GM12878 (cell line): ENCODE measurements at regions not wholly inside any gene's neighbourhood (a gene's known extent, or its start where the extent isn't known, plus 50 kb on each side); places are given as distances from the start of the nearest gene placed in this dataset.
A peak's percentile ranks its signal among the peaks of the same experiment; 100 is the strongest.

Experiments used
- ATAC-seq: fragments of 200-7000 bp; cut with Tn5 transposase; 3 replicates; pipeline ENCODE4 v1.9.1; 2020; ENCODE audit warnings: mild to moderate bottlenecking, moderate library complexity
- BruUV-seq: library from RNA; stranded (reverse); fragments of 400-500 nt; replicated peaks from 2 replicates; lab custom pipeline; 2021; lab: Mats Ljungman, UMichigan
- CTCF ChIA-PET: fragments of 300-600 bp; sonication (Branson Sonifier 250); formaldehyde crosslinking; extraction: SDS; loops from one replicate; lab custom pipeline; 2021; ENCODE audit warnings: inconsistent platforms; lab: Yijun Ruan, JAX
- POLR2A ChIA-PET: fragments of 350-600 bp; formaldehyde crosslinking; extraction: SDS; loops from one replicate; lab custom pipeline; 2021; ENCODE audit warnings: inconsistent platforms; lab: Charles Lee
- RAD21 ChIA-PET: fragments of 300-600 bp; sonication (Branson Sonifier 250); formaldehyde crosslinking; loops from one replicate; lab custom pipeline; 2023; ENCODE audit warnings: antibody characterized with exemption; ENCODE audit not compliant: unreplicated experiment; lab: Charles Lee
- SMC1A ChIA-PET: fragments of 300-600 bp; sonication (Branson Sonifier 250); formaldehyde crosslinking; loops from one replicate; lab custom pipeline; 2023; ENCODE audit not compliant: unreplicated experiment, uncharacterized antibody; lab: Charles Lee
- DNase-seq: peaks from one replicate; pipeline ENCODE4 v3.0.0-alpha.2; 2011; ENCODE audit warnings: low read depth, low spot score
- FAIRE-seq: peaks from 3 replicates; lab custom pipeline; 2011; peaks lifted over from hg19 to GRCh38; lab: Jason Lieb, UNC
- H2AFZ ChIP-seq: 2 replicates; pipeline ENCODE4 v1.6.0; 2011; ENCODE audit warnings: low read depth, low read length, control low read depth; ENCODE audit not compliant: control insufficient read depth
- H3K27ac ChIP-seq: 2 replicates; pipeline ENCODE4 v1.5.1; 2011; ENCODE audit warnings: control low read depth; ENCODE audit not compliant: control insufficient read depth, insufficient read depth
- H3K27me3 ChIP-seq, 2 experiments: replicated peaks in 1 of 2; 2 replicates each; pipeline versions ENCODE4 v1.6.0 to v1.6.1; 2011; ENCODE audit warnings: low read length in 1 of 2; ENCODE audit not compliant: control insufficient read depth in 2 of 2, insufficient read depth in 2 of 2
- H3K36me3 ChIP-seq, 2 experiments: 2 replicates each; pipeline ENCODE4 v1.5.1; 2011; ENCODE audit warnings: low read length in 1 of 2; ENCODE audit not compliant: control insufficient read depth in 2 of 2, insufficient read depth in 2 of 2
- H3K4me1 ChIP-seq: 2 replicates; pipeline ENCODE4 v1.6.1; 2011; ENCODE audit warnings: mild to moderate bottlenecking, low read length, moderate library complexity, mixed read lengths; ENCODE audit not compliant: control insufficient read depth, insufficient read depth
- H3K4me2 ChIP-seq: 2 replicates; pipeline ENCODE4 v1.6.0; 2011; ENCODE audit warnings: control low read depth; ENCODE audit not compliant: control insufficient read depth, insufficient read depth
- H3K4me3 ChIP-seq: fragments of 200-600 bp; sonication (generic); 2 replicates; pipeline ENCODE4 v1.5.1; 2016
- H3K79me2 ChIP-seq: 2 replicates; pipeline ENCODE4 v1.6.0; 2011; ENCODE audit warnings: low read length; ENCODE audit not compliant: control insufficient read depth, insufficient read depth
- H3K9ac ChIP-seq: 2 replicates; pipeline ENCODE4 v1.8.0; 2011; ENCODE audit warnings: low read length, control low read depth, mixed read lengths; ENCODE audit not compliant: control insufficient read depth, insufficient read depth
- H3K9me3 ChIP-seq: replicated peaks from 3 replicates; pipeline ENCODE4 v1.5.1; 2011; ENCODE audit warnings: mild to moderate bottlenecking, low read length; ENCODE audit not compliant: control insufficient read depth, insufficient read depth
- H4K20me1 ChIP-seq: 2 replicates; pipeline ENCODE4 v1.6.0; 2011; ENCODE audit not compliant: control insufficient read depth, insufficient read depth
- BCL11A ChIP-seq: IDR thresholded peaks from 2 replicates; pipeline ENCODE4 v1.6.1; 2011; ENCODE audit warnings: low read depth, low read length
- BHLHE40 ChIP-seq, 2 experiments: fragments of 450-650 bp in 1 of 2; IDR thresholded peaks; 2 replicates each; pipeline ENCODE4 v1.6.1; 2011 to 2017; ENCODE audit warnings: low read depth in 2 of 2, borderline replicate concordance in 1 of 2, improper control_type of control experiment in 1 of 2, low read length in 1 of 2, mild to moderate bottlenecking in 1 of 2
- BMI1 ChIP-seq: fragments of 450-650 bp; IDR thresholded peaks from 2 replicates; pipeline ENCODE4 v1.6.1; 2016; ENCODE audit warnings: mild to moderate bottlenecking, moderate library complexity, borderline replicate concordance
- CBX3 ChIP-seq: fragments of 200-600 bp; sonication (generic); IDR thresholded peaks from 2 replicates; pipeline ENCODE4 v1.6.1; 2016; ENCODE audit warnings: low read depth, borderline replicate concordance
- CTCF ChIP-seq, 3 experiments: IDR thresholded peaks in 2 of 3; conservative IDR thresholded peaks in 1 of 3; 2 replicates each; pipeline ENCODE4 v1.5.1; 2011; ENCODE audit warnings: low read depth in 3 of 3, low read length in 3 of 3, mild to moderate bottlenecking in 3 of 3, control low read depth in 2 of 3, moderate library complexity in 2 of 3, inconsistent platforms in 1 of 3, mixed read lengths in 1 of 3; ENCODE audit not compliant: control insufficient read depth in 2 of 3, insufficient read depth in 1 of 3; ENCODE audit errors: extremely low read depth in 1 of 3
- ETV6 ChIP-seq, 2 experiments: fragments of 450-650 bp in 1 of 2; IDR thresholded peaks in 1 of 2; conservative IDR thresholded peaks in 1 of 2; 2 replicates each; pipeline ENCODE4 v1.6.1; 2014; ENCODE audit warnings: antibody characterized with exemption in 1 of 2, borderline replicate concordance in 1 of 2, low read depth in 1 of 2, mild to moderate bottlenecking in 1 of 2, moderate library complexity in 1 of 2
- IKZF1 ChIP-seq: fragments of 450-650 bp; conservative IDR thresholded peaks from 2 replicates; pipeline ENCODE4 v1.6.1; 2017; ENCODE audit warnings: antibody characterized with exemption, mild to moderate bottlenecking
- MXI1 ChIP-seq: fragments of 150-350 bp; IDR thresholded peaks from 2 replicates; pipeline ENCODE4 v1.6.1; 2011; ENCODE audit warnings: low read depth, mild to moderate bottlenecking, inconsistent platforms, low read length, improper control_type of control experiment
- NBN ChIP-seq: fragments of 450-650 bp; IDR thresholded peaks from 2 replicates; pipeline ENCODE4 v1.6.1; 2016
- NFYA ChIP-seq: IDR thresholded peaks from 2 replicates; pipeline ENCODE4 v1.6.1; 2011; ENCODE audit warnings: low read depth, mild to moderate bottlenecking, low read length, improper control_type of control experiment, borderline replicate concordance
- NR2F1 ChIP-seq: fragments of 450-650 bp; conservative IDR thresholded peaks from 2 replicates; pipeline ENCODE4 v1.6.1; 2017; ENCODE audit warnings: mild to moderate bottlenecking
- PAX8 ChIP-seq: fragments of 450-650 bp; IDR thresholded peaks from 2 replicates; pipeline ENCODE4 v1.6.1; 2017; ENCODE audit warnings: mild to moderate bottlenecking, moderate library complexity
- POLR2AphosphoS5 ChIP-seq: IDR thresholded peaks from 2 replicates; pipeline ENCODE4 v1.6.1; 2011; ENCODE audit warnings: mild to moderate bottlenecking, low read length, inconsistent platforms
- RBBP5 ChIP-seq: fragments of 200-600 bp; sonication (generic); conservative IDR thresholded peaks from 2 replicates; pipeline ENCODE4 v1.6.1; 2016
- SMAD5 ChIP-seq: IDR thresholded peaks from 2 replicates; pipeline ENCODE4 v1.6.1; 2016; ENCODE audit warnings: antibody characterized with exemption, low read depth
- SP1 ChIP-seq: IDR thresholded peaks from one replicate; pipeline ENCODE4 v1.6.1; 2011; ENCODE audit warnings: low read depth, low read length
- SUPT20H ChIP-seq: IDR thresholded peaks from 2 replicates; pipeline ENCODE4 v1.6.1; 2011; ENCODE audit warnings: low read depth, mild to moderate bottlenecking, low read length, moderate library complexity, borderline replicate concordance; ENCODE audit not compliant: control insufficient read depth
- SUZ12 ChIP-seq: fragments of 200-600 bp; sonication (generic); IDR thresholded peaks from one replicate; pipeline ENCODE4 v1.6.1; 2018; ENCODE audit warnings: antibody characterized with exemption, mild to moderate bottlenecking; ENCODE audit not compliant: unreplicated experiment
- TCF12 ChIP-seq: IDR thresholded peaks from 2 replicates; pipeline ENCODE4 v1.6.1; 2011; ENCODE audit warnings: low read depth, mild to moderate bottlenecking, low read length
- ZNF207 ChIP-seq: fragments of 450-650 bp; IDR thresholded peaks from 2 replicates; pipeline ENCODE4 v1.6.1; 2014; ENCODE audit warnings: antibody characterized with exemption, mild to moderate bottlenecking, borderline replicate concordance
- ZNF217 ChIP-seq: fragments of 450-650 bp; IDR thresholded peaks from 2 replicates; pipeline ENCODE4 v1.6.1; 2017; ENCODE audit warnings: antibody characterized with exemption, mild to moderate bottlenecking
- ZNF24 ChIP-seq: fragments of 450-650 bp; IDR thresholded peaks from 2 replicates; pipeline ENCODE4 v1.6.1; 2017; ENCODE audit warnings: antibody characterized with exemption, mild to moderate bottlenecking
- WGBS: methylation state at CpG from one replicate; pipeline ENCODE4 v1.1.6; 2016; ENCODE audit warnings: low lambda C conversion rate; ENCODE audit not compliant: insufficient replicate concordance, insufficient coverage; ENCODE audit errors: missing lambda C conversion rate; 5-methylcytosine and 5-hydroxymethylcytosine counted together
- in situ Hi-C: fragments of 300-500 bp; cut with MboI; formaldehyde crosslinking; loops from 9 replicates; pipeline ENCODE4 v1.14.3; 2018; ENCODE audit warnings: mixed read lengths
- intact Hi-C: fragments of 100-400 bp; cut with micrococcal nuclease; formaldehyde crosslinking; loops from one replicate; pipeline ENCODE4 v1.14.2; 2022; ENCODE audit not compliant: unreplicated experiment

DNA sequence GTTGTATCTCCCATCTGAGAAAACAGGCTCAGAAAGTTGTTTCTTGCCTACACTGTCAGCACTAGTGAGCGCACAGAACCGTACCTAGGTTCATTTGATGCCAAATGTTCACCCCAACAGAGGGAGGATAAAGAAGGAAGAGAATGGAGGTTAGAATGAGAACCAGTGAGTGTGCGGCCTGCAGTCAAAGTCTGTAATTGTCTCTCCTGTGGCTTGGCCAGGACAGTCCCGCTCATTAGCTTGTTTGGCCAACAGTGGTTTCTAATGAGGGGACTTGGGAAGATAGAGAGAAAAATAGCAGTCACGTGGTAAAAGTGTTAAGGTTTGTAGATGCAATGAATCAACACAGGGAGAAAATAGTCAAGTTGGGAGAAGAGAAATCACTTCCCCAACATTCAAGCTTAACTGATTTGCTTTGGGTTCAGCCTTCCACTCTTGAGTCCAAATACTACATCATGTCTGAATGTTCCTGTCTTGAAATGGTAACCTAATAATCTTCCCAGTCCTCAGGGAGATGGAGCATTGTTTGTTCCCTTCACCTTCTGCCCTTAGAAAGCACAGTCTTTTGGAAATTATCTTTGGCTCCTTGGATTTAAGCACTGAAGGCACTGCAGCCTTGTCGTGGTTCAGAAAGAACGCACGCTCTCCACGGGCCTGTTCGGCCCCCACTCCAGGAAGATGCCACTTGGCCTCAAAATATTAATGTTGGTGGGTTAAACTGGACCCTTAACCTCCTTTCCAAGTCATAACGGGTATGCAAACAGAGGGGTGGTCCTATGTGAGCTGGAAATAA lies 360.4 kb upstream of the ZNF32 start:
- DNase-seq (peak; percentile 36), ATAC-seq (peak; percentile 16; the same call in 2 of the 3 replicates), FAIRE-seq (no peak)
- Histone ChIP-seq H4K20me1 (no peaks in the 10 kb centered on the region), H3K27me3 (no peaks in the 10 kb centered on the region), H2AFZ (peak overlapping the region; percentile 35), H3K9ac (no peak overlapping the region), H3K36me3 (no peaks in the 10 kb centered on the region), H3K27ac (peak overlapping the region; percentile 41), H3K4me1 (peaks cover 31% of the 10 kb centered on the region), H3K9me3 (no peaks in the 10 kb centered on the region; the same call in 2 of the 3 replicates), H3K79me2 (no peaks in the 10 kb centered on the region), H3K4me2 (peak overlapping the region; percentile 4; the same call in 1 of the 2 replicates), H3K4me3 (no peak overlapping the region)
- WGBS = 49% methylated on average over 11 of the region's 11 CpGs
- intact Hi-C loops = loop anchor here (10.0 kb wide), 1 partner anchor 296 kb away; no protein-coding TSS in a partner anchor
- ChIA-PET SMC1A (interaction anchor here (0.6 to 5.9 kb wide), 10 partner anchors 9 to 118 kb away, joined by 3 to 77 read pairs (median 4); no protein-coding TSS in a partner anchor), RAD21 (interaction anchor here (1.0 to 5.3 kb wide), 9 partner anchors 11 to 328 kb away, joined by 3 to 61 read pairs (median 4); no protein-coding TSS in a partner anchor), POLR2A (interaction anchor here (0.6 to 1.7 kb wide), 5 partner anchors 8 to 241 kb away, joined by 3 to 5 read pairs (median 3); no protein-coding TSS in a partner anchor), CTCF (interaction anchor here (0.9 to 4.5 kb wide), 4 partner anchors 10 to 319 kb away, joined by 3 to 22 read pairs (median 4); no protein-coding TSS in a partner anchor)
- no TSS peak for BruUV-seq
- in situ Hi-C loops = loop anchor here (25.0 kb wide), 1 partner anchor 597 kb away; the partner anchor contains the start of gene HNRNPF
- TF ChIP-seq NR2F1 = peak; percentile 7
- TF ChIP-seq SUPT20H = no peak
- 0 out of 2 replicates have a peak, but pooled peaks have one; percentile 19 for TF ChIP-seq NBN
- TF ChIP-seq IKZF1 = peak; percentile 55
- no peak for TF ChIP-seq SP1
- no peak for TF ChIP-seq ETV6 (conservative IDR thresholded peaks at IDR 0.05 in 1 of 2, IDR thresholded peaks at IDR 0.05 in 1 of 2; ENCODE audit: borderline replicate concordance in 1 of 2, low read depth in 1 of 2)
- TF ChIP-seq CBX3 = no peak
- 0 out of 4 replicates have a peak, but pooled peaks of 1 of the 2 experiments have one; percentile 11 for TF ChIP-seq BHLHE40 (IDR thresholded peaks at IDR 0.05; ENCODE audit: borderline replicate concordance in 1 of 2, low read depth in 2 of 2, low read length in 1 of 2)
- TF ChIP-seq SUZ12 = no peak
- TF ChIP-seq CTCF (IDR thresholded peaks at IDR 0.05 in 2 of 3, conservative IDR thresholded peaks at IDR 0.05 in 1 of 3; ENCODE audit: control insufficient read depth in 2 of 3, extremely low read depth in 1 of 3, insufficient read depth in 1 of 3, low read depth in 3 of 3, low read length in 3 of 3) = no peak
- peak; percentile 17; the same call in 1 of the 2 replicates for TF ChIP-seq BMI1
- no peak for TF ChIP-seq POLR2AphosphoS5
- no peak for TF ChIP-seq NFYA
- TF ChIP-seq ZNF217 = no peak
- TF ChIP-seq PAX8 = no peak
- TF ChIP-seq BCL11A = peak; percentile 31; the same call in 1 of the 2 replicates
- TF ChIP-seq SMAD5 = no peak
- no peak for TF ChIP-seq TCF12
- TF ChIP-seq ZNF207 = no peak
- no peak for TF ChIP-seq RBBP5
- no peak for TF ChIP-seq MXI1
- peak; percentile 13; the same call in 1 of the 2 replicates for TF ChIP-seq ZNF24
